Smooth muscle cell of the brain vasculature (primary cell): ENCODE measurements at regions not wholly inside any gene's neighbourhood (a gene's known extent, or its start where the extent isn't known, plus 50 kb on each side); places are given as distances from the start of the nearest gene placed in this dataset.
"Not testable (repeated sequence)": the region's sequence is repeated elsewhere in the genome, so short reads cannot be mapped to it uniquely, and the experiment has no call there.

Source experiments
- DNase-seq: peaks from one replicate; pipeline ENCODE4 v3.0.0-alpha.2; 2012; ENCODE audit warnings: low read depth, low spot score

- DNase-seq, result no peak
Observed at GRCh38 chr20:53645582-53645897, 51.9 kb upstream of the ZNF217 start.

- DNase-seq, result not testable (repeated sequence)
Observed at GRCh38 chr20:53644108-53644507, 50.5 kb upstream of the ZNF217 start.
